Endodermal cell (in vitro differentiated cells): ENCODE measurements at regions not wholly inside any gene's neighbourhood (a gene's known extent, or its start where the extent isn't known, plus 50 kb on each side); places are given as distances from the start of the nearest gene placed in this dataset.

ENCODE experiments used
- DNase-seq: peaks from one replicate; pipeline ENCODE4 v3.0.0-alpha.2; 2017
- H3K27ac ChIP-seq: 2 replicates; pipeline ENCODE4 v1.5.1; 2013; ENCODE audit warnings: mild to moderate bottlenecking, low read depth, low read length, moderate library complexity
- H3K27me3 ChIP-seq: 2 replicates; pipeline ENCODE4 v1.6.1; 2013; ENCODE audit warnings: mild to moderate bottlenecking, low read length, moderate library complexity; ENCODE audit not compliant: insufficient read depth, control insufficient read depth, poor library complexity, severe bottlenecking
- H3K36me3 ChIP-seq: 2 replicates; pipeline ENCODE4 v1.7.0; 2013; ENCODE audit warnings: mild to moderate bottlenecking, low read length, moderate library complexity; ENCODE audit not compliant: control insufficient read depth, insufficient read depth
- H3K4me1 ChIP-seq: one replicate; pipeline ENCODE4 v1.7.0; 2013; ENCODE audit warnings: low read length; ENCODE audit not compliant: control insufficient read depth, insufficient read depth
- H3K4me3 ChIP-seq: 2 replicates; pipeline ENCODE4 v1.5.1; 2013; ENCODE audit warnings: mild to moderate bottlenecking, low read length, moderate library complexity
- H3K9ac ChIP-seq: 2 replicates; pipeline ENCODE4 v1.6.1; 2013; ENCODE audit warnings: mild to moderate bottlenecking, low read length, moderate library complexity; ENCODE audit not compliant: poor library complexity, severe bottlenecking; ENCODE audit errors: extremely low read depth
- H3K9me3 ChIP-seq: 2 replicates; pipeline ENCODE4 v1.6.1; 2013; ENCODE audit warnings: mild to moderate bottlenecking, low read length, moderate library complexity; ENCODE audit not compliant: control insufficient read depth
- H3K27ac Mint-ChIP-seq: 2 replicates; pipeline ENCODE4 v1.8.0; 2020; ENCODE audit warnings: mixed read lengths
- H3K27me3 Mint-ChIP-seq: 2 replicates; pipeline ENCODE4 v1.8.0; 2021; ENCODE audit warnings: mild to moderate bottlenecking, mixed read lengths; ENCODE audit not compliant: insufficient read depth
- H3K36me3 Mint-ChIP-seq: 2 replicates; pipeline ENCODE4 v1.8.0; 2020; ENCODE audit warnings: low read depth, mixed read lengths
- H3K4me1 Mint-ChIP-seq: 2 replicates; pipeline ENCODE4 v1.8.0; 2020; ENCODE audit warnings: mixed read lengths
- H3K4me3 Mint-ChIP-seq: 2 replicates; pipeline ENCODE4 v1.8.0; 2020; ENCODE audit warnings: mild to moderate bottlenecking, moderate library complexity, mixed read lengths
- H3K9me3 Mint-ChIP-seq: 2 replicates; pipeline ENCODE4 v1.8.0; 2020; ENCODE audit warnings: mild to moderate bottlenecking, mixed read lengths
- WGBS, 2 experiments: methylation state at CpG; one replicate each; pipeline versions ENCODE4 v1.1.5 to v1.1.7; 2013; ENCODE audit warnings: missing lambda C conversion rate in 2 of 2, mixed read lengths in 1 of 2; ENCODE audit not compliant: insufficient coverage in 1 of 2, insufficient read length in 1 of 2; 5-methylcytosine and 5-hydroxymethylcytosine counted together
- TF ChIP-seq, protein P1 (sequence below): fragments of 200-600 bp; sonication (generic); conservative IDR thresholded peaks from 2 replicates; pipeline ENCODE4 v1.5.0; 2021; ENCODE audit warnings: antibody characterized with exemption, mild to moderate bottlenecking

DNA sequence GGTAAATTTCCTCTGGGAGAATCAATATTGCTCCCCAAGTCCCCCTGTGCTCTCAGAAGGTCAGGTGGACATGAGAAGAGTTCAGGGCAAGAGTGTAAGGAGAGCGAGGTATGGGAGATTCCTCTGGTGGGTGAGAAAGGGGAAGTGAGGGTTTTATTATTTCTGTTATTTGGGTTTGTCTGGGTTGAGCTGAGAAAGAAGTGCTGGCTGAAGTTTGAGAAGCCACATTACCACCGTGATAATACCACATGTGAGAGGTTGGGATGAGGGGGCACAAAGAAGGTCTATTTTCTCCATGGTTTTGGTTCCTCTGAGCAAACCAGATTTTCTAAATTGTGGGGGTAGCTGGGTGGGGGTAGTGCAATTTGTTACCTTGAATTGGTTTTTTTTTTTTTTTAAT is 350.4 kb downstream of the OSTF1 start:
- H3K4me3 ChIP-seq, result no peak overlapping the region
- H3K4me1 ChIP-seq, result peaks cover 3% of the 10 kb centered on the region
- Mint-ChIP-seq H3K27me3 (peaks cover 2% of the 10 kb centered on the region), H3K27ac (no peak overlapping the region), H3K9me3 (peaks cover 5% of the 10 kb centered on the region), H3K4me3 (no peak overlapping the region), H3K4me1 (peaks cover 24% of the 10 kb centered on the region), H3K36me3 (no peaks in the 10 kb centered on the region)
- 80 to 93% methylated on average over 1 to 2 of the region's 2 CpGs for whole genome bisulfite sequencing, 2 experiments
- H3K36me3 ChIP-seq, result no peaks in the 10 kb centered on the region
- no peaks in the 10 kb centered on the region for H3K27me3 ChIP-seq
- no peaks in the 10 kb centered on the region for H3K9me3 ChIP-seq
- no peak for DNase-seq
- H3K9ac ChIP-seq, result no peak overlapping the region
- TF ChIP-seq, protein P1, sequence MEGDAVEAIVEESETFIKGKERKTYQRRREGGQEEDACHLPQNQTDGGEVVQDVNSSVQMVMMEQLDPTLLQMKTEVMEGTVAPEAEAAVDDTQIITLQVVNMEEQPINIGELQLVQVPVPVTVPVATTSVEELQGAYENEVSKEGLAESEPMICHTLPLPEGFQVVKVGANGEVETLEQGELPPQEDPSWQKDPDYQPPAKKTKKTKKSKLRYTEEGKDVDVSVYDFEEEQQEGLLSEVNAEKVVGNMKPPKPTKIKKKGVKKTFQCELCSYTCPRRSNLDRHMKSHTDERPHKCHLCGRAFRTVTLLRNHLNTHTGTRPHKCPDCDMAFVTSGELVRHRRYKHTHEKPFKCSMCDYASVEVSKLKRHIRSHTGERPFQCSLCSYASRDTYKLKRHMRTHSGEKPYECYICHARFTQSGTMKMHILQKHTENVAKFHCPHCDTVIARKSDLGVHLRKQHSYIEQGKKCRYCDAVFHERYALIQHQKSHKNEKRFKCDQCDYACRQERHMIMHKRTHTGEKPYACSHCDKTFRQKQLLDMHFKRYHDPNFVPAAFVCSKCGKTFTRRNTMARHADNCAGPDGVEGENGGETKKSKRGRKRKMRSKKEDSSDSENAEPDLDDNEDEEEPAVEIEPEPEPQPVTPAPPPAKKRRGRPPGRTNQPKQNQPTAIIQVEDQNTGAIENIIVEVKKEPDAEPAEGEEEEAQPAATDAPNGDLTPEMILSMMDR, result no peak
- H3K27ac ChIP-seq, result no peak overlapping the region

DNA sequence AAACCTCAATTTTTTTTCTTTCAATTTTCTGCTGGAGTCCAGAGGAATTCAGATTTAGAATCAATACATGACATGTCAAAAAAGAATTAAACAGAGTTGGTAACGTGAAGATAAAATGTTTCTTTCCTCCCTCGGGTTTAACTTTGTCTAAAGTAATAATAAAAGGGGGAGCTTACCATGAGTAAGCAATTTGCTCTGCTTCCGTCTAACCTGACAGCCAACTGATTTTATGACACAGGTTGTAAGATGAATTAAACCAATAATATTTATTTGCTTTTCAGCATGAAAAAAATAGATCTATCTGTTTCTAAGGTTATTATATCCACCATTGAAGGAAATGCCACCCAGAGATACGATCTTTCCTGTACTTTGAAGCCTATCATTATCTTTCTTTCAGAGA is 352.6 kb downstream of the OSTF1 start:
- H3K4me1 ChIP-seq, result peaks cover 10% of the 10 kb centered on the region
- H3K4me3 Mint-ChIP-seq, result no peak overlapping the region
- 84 to 100% methylated on average over 1 to 4 of the region's 4 CpGs for WGBS, 2 experiments
- H3K27me3 ChIP-seq, result no peaks in the 10 kb centered on the region
- H3K36me3 ChIP-seq, result no peaks in the 10 kb centered on the region
- TF ChIP-seq, protein P1, result no peak
- no peak overlapping the region for H3K9ac ChIP-seq
- no peak for DNase-seq
- H3K4me3 ChIP-seq, result no peak overlapping the region
- H3K27me3 Mint-ChIP-seq, result no peaks in the 10 kb centered on the region
- H3K9me3 Mint-ChIP-seq, result peaks cover 5% of the 10 kb centered on the region
- H3K4me1 Mint-ChIP-seq, result peaks cover 22% of the 10 kb centered on the region
- H3K27ac ChIP-seq, result no peak overlapping the region
- H3K27ac Mint-ChIP-seq, result no peak overlapping the region
- no peaks in the 10 kb centered on the region for H3K36me3 Mint-ChIP-seq
- H3K9me3 ChIP-seq, result peaks cover 6% of the 10 kb centered on the region

DNA sequence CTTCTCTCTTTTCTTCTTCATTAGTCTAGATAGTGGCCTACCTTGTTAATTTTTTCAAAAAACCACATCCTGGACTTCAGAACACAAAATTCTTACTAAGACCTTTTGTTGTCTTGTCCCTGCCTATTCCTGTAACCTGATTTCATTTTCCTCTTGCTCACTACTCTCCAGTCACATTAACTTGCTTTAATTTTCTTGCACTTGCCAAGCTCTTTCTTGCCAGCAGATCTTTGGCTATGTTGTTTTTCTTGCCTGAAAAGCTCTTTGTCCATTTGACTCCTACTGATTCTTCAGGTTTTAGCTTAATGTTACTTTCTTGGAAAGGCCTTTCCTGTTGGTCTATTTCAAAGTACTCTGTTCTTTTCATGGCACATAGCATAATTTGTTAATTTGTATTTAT is 356.8 kb downstream of the OSTF1 start:
- H3K4me1 ChIP-seq, result peaks cover 16% of the 10 kb centered on the region
- TF ChIP-seq, protein P1, result no peak
- peaks cover 6% of the 10 kb centered on the region for H3K9me3 ChIP-seq
- no peaks in the 10 kb centered on the region for H3K36me3 Mint-ChIP-seq
- H3K27me3 ChIP-seq, result no peaks in the 10 kb centered on the region
- H3K9ac ChIP-seq, result no peak overlapping the region
- H3K4me3 Mint-ChIP-seq, result no peak overlapping the region
- peaks cover 5% of the 10 kb centered on the region for H3K9me3 Mint-ChIP-seq
- H3K4me3 ChIP-seq, result no peak overlapping the region
- H3K4me1 Mint-ChIP-seq, result peaks cover 40% of the 10 kb centered on the region
- no peaks in the 10 kb centered on the region for H3K27me3 Mint-ChIP-seq
- no peak overlapping the region for H3K27ac Mint-ChIP-seq
- no peaks in the 10 kb centered on the region for H3K36me3 ChIP-seq
- H3K27ac ChIP-seq, result no peak overlapping the region
- DNase-seq, result no peak
